NT2/D1 (cell line): ENCODE measurements at regions not wholly inside any gene's neighbourhood (a gene's known extent, or its start where the extent isn't known, plus 50 kb on each side); places are given as distances from the start of the nearest gene placed in this dataset.
"Not testable (repeated sequence)": the region's sequence is repeated elsewhere in the genome, so short reads cannot be mapped to it uniquely, and the experiment has no call there.

Experiments used
- YY1 ChIP-seq: IDR thresholded peaks from 2 replicates; pipeline ENCODE4 v1.6.1; 2011; ENCODE audit not compliant: insufficient read length, insufficient read depth
- ZNF274 ChIP-seq: IDR thresholded peaks from 2 replicates; pipeline ENCODE4 v1.6.1; 2011; ENCODE audit warnings: mild to moderate bottlenecking, low read depth, low read length

DNA sequence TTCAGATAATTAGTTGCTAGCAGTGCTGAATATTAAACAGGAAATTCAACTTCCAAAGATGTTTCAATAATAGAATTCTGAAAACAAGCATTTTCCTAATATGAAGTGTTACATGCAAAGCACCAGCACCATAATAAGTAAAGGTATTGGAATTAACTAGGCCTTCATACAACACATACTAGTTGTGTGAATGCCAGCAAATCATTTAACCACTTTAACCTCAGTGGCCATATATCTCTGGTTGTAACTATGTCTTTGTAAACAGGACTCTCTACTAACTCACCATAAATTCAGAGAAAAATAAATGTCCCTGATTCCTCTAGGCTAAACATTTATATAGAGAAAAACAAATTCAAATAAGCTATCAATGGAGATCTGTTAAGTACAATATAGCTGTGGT, 65.1 kb upstream of the NBPF26 start:
- not testable (repeated sequence) for TF ChIP-seq YY1, ZNF274
